Endodermal cell (in vitro differentiated cells): ENCODE measurements at regions not wholly inside any gene's neighbourhood (a gene's known extent, or its start where the extent isn't known, plus 50 kb on each side); places are given as distances from the start of the nearest gene placed in this dataset.

ENCODE experiments used
- DNase-seq: peaks from one replicate; pipeline ENCODE4 v3.0.0-alpha.2; 2017
- H3K27ac ChIP-seq: 2 replicates; pipeline ENCODE4 v1.5.1; 2013; ENCODE audit warnings: mild to moderate bottlenecking, low read depth, low read length, moderate library complexity
- H3K27me3 ChIP-seq: 2 replicates; pipeline ENCODE4 v1.6.1; 2013; ENCODE audit warnings: mild to moderate bottlenecking, low read length, moderate library complexity; ENCODE audit not compliant: insufficient read depth, control insufficient read depth, poor library complexity, severe bottlenecking
- H3K36me3 ChIP-seq: 2 replicates; pipeline ENCODE4 v1.7.0; 2013; ENCODE audit warnings: mild to moderate bottlenecking, low read length, moderate library complexity; ENCODE audit not compliant: control insufficient read depth, insufficient read depth
- H3K4me1 ChIP-seq: one replicate; pipeline ENCODE4 v1.7.0; 2013; ENCODE audit warnings: low read length; ENCODE audit not compliant: control insufficient read depth, insufficient read depth
- H3K4me3 ChIP-seq: 2 replicates; pipeline ENCODE4 v1.5.1; 2013; ENCODE audit warnings: mild to moderate bottlenecking, low read length, moderate library complexity
- H3K9ac ChIP-seq: 2 replicates; pipeline ENCODE4 v1.6.1; 2013; ENCODE audit warnings: mild to moderate bottlenecking, low read length, moderate library complexity; ENCODE audit not compliant: poor library complexity, severe bottlenecking; ENCODE audit errors: extremely low read depth
- H3K9me3 ChIP-seq: 2 replicates; pipeline ENCODE4 v1.6.1; 2013; ENCODE audit warnings: mild to moderate bottlenecking, low read length, moderate library complexity; ENCODE audit not compliant: control insufficient read depth
- H3K27ac Mint-ChIP-seq: 2 replicates; pipeline ENCODE4 v1.8.0; 2020; ENCODE audit warnings: mixed read lengths
- H3K27me3 Mint-ChIP-seq: 2 replicates; pipeline ENCODE4 v1.8.0; 2021; ENCODE audit warnings: mild to moderate bottlenecking, mixed read lengths; ENCODE audit not compliant: insufficient read depth
- H3K36me3 Mint-ChIP-seq: 2 replicates; pipeline ENCODE4 v1.8.0; 2020; ENCODE audit warnings: low read depth, mixed read lengths
- H3K4me1 Mint-ChIP-seq: 2 replicates; pipeline ENCODE4 v1.8.0; 2020; ENCODE audit warnings: mixed read lengths
- H3K4me3 Mint-ChIP-seq: 2 replicates; pipeline ENCODE4 v1.8.0; 2020; ENCODE audit warnings: mild to moderate bottlenecking, moderate library complexity, mixed read lengths
- H3K9me3 Mint-ChIP-seq: 2 replicates; pipeline ENCODE4 v1.8.0; 2020; ENCODE audit warnings: mild to moderate bottlenecking, mixed read lengths
- WGBS, 2 experiments: methylation state at CpG; one replicate each; pipeline versions ENCODE4 v1.1.5 to v1.1.7; 2013; ENCODE audit warnings: missing lambda C conversion rate in 2 of 2, mixed read lengths in 1 of 2; ENCODE audit not compliant: insufficient coverage in 1 of 2, insufficient read length in 1 of 2; 5-methylcytosine and 5-hydroxymethylcytosine counted together
- TF ChIP-seq, protein P1 (sequence below): fragments of 200-600 bp; sonication (generic); conservative IDR thresholded peaks from 2 replicates; pipeline ENCODE4 v1.5.0; 2021; ENCODE audit warnings: antibody characterized with exemption, mild to moderate bottlenecking

DNA sequence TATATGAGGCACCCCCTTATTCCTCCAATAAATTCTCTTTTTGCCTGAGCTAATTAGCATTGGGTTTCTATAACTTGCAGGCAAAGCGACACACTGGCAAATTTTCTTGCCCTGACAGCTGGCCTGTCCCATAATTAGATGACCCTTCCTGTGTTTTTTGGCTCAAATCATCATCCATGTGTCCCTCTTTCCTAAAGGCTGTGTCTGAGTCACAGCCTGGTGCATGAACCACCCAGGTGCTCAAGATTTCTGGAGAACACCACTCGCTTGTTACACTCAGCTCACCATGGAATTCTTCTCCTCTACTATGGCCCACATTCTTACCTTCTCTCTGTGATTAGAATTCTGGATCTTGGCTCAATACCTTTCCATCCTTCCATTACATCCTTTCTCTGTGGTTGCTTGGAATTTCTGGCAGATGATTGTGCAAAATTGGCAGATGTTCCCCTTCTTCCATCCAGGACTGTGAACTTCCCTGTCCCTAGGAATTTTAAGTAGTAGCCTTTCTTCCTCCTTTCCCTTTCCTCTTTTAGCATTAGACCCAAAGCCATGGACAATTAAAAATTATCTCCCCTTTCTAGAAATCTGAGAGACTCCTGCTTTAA is 116.0 kb upstream of the ANKRD1 start:
- H3K27me3 ChIP-seq = no peaks in the 10 kb centered on the region
- DNase-seq = no peak
- no peaks in the 10 kb centered on the region for H3K36me3 ChIP-seq
- H3K36me3 Mint-ChIP-seq = no peaks in the 10 kb centered on the region
- H3K27ac ChIP-seq = no peak overlapping the region
- H3K9me3 Mint-ChIP-seq = no peaks in the 10 kb centered on the region
- 92 to 100% methylated on average over 1 to 2 of the region's 2 CpGs for WGBS, 2 experiments
- H3K4me1 Mint-ChIP-seq = peaks cover 1% of the 10 kb centered on the region
- H3K4me3 ChIP-seq = no peak overlapping the region
- peaks cover 27% of the 10 kb centered on the region for H3K27me3 Mint-ChIP-seq
- H3K4me3 Mint-ChIP-seq = no peak overlapping the region
- no peak overlapping the region for H3K27ac Mint-ChIP-seq
- no peak overlapping the region for H3K9ac ChIP-seq
- TF ChIP-seq, protein P1, sequence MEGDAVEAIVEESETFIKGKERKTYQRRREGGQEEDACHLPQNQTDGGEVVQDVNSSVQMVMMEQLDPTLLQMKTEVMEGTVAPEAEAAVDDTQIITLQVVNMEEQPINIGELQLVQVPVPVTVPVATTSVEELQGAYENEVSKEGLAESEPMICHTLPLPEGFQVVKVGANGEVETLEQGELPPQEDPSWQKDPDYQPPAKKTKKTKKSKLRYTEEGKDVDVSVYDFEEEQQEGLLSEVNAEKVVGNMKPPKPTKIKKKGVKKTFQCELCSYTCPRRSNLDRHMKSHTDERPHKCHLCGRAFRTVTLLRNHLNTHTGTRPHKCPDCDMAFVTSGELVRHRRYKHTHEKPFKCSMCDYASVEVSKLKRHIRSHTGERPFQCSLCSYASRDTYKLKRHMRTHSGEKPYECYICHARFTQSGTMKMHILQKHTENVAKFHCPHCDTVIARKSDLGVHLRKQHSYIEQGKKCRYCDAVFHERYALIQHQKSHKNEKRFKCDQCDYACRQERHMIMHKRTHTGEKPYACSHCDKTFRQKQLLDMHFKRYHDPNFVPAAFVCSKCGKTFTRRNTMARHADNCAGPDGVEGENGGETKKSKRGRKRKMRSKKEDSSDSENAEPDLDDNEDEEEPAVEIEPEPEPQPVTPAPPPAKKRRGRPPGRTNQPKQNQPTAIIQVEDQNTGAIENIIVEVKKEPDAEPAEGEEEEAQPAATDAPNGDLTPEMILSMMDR = no peak
- no peaks in the 10 kb centered on the region for H3K4me1 ChIP-seq
- H3K9me3 ChIP-seq = no peaks in the 10 kb centered on the region

- no peak overlapping the region for H3K27ac Mint-ChIP-seq
- TF ChIP-seq, protein P1 = no peak
- no peak overlapping the region for H3K27ac ChIP-seq
- no peaks in the 10 kb centered on the region for H3K9me3 Mint-ChIP-seq
- H3K4me3 ChIP-seq = no peak overlapping the region
- no peaks in the 10 kb centered on the region for H3K36me3 ChIP-seq
- H3K36me3 Mint-ChIP-seq = no peaks in the 10 kb centered on the region
- peaks cover 29% of the 10 kb centered on the region for H3K27me3 Mint-ChIP-seq
- H3K9me3 ChIP-seq = no peaks in the 10 kb centered on the region
- H3K27me3 ChIP-seq = peaks cover 6% of the 10 kb centered on the region
- H3K4me3 Mint-ChIP-seq = no peak overlapping the region
- 89 to 94% methylated on average over 2 to 3 of the region's 3 CpGs for WGBS, 2 experiments
- DNase-seq = no peak
- H3K4me1 ChIP-seq = no peaks in the 10 kb centered on the region
- H3K4me1 Mint-ChIP-seq = peaks cover 1% of the 10 kb centered on the region
- no peak overlapping the region for H3K9ac ChIP-seq
Measured at GRCh38 chr10:91038971-91039370, 118.1 kb upstream of the ANKRD1 start.

DNA sequence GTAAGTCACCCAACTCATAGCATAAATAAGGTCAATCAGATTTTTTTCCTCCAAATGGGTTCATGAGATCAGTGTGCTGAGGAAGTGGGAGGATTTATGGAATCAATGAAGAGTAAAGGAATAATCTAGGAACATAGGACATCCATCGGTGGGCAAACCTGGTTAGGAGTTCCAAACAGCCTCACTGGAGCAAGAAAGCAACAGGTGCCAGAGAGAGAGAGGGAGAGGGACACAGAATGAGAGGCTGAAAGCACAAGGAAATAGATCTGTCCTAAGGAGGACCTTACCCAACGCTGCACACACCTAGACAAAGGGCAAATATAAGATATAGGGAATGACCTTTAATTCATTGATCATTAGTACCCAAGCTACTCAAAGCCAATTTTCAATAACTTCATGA is 119.5 kb upstream of the ANKRD1 start:
- H3K4me3 ChIP-seq = no peak overlapping the region
- peaks cover 8% of the 10 kb centered on the region for H3K4me1 Mint-ChIP-seq
- no peak overlapping the region for H3K9ac ChIP-seq
- H3K36me3 ChIP-seq = no peaks in the 10 kb centered on the region
- no peak overlapping the region for H3K4me3 Mint-ChIP-seq
- no peaks in the 10 kb centered on the region for H3K9me3 Mint-ChIP-seq
- no peak overlapping the region for H3K27ac ChIP-seq
- H3K4me1 ChIP-seq = peaks cover 3% of the 10 kb centered on the region
- peaks cover 29% of the 10 kb centered on the region for H3K27me3 Mint-ChIP-seq
- H3K36me3 Mint-ChIP-seq = no peaks in the 10 kb centered on the region
- no peak for DNase-seq
- H3K9me3 ChIP-seq = peaks cover under 1% of the 10 kb centered on the region
- 91 to 100% methylated on average over 1 to 2 of the region's 2 CpGs for WGBS, 2 experiments
- TF ChIP-seq, protein P1 = no peak
- peaks cover 6% of the 10 kb centered on the region for H3K27me3 ChIP-seq
- H3K27ac Mint-ChIP-seq = no peak overlapping the region
